ENCODE measurements at regions not wholly inside any gene's neighbourhood (a gene's known extent, or its start where the extent isn't known, plus 50 kb on each side); places are given as distances from the start of the nearest gene placed in this dataset.

- Histone ChIP-seq H3K23ac (ENCODE audit: low read length) (no peak overlapping the region), H3K4me1 (ENCODE audit: control insufficient read depth in 1 of 2, insufficient read depth in 2 of 2, low read length in 2 of 2) (peaks cover 2 to 5% of the 10 kb centered on the region in 2 experiments), H2BK120ac (ENCODE audit: insufficient read depth, low read length, poor library complexity) (no peak overlapping the region), H2AFZ (ENCODE audit: insufficient read depth, low read length, poor library complexity) (no peak overlapping the region), H3K14ac (ENCODE audit: low read length) (no peak overlapping the region), H3K79me2 (ENCODE audit: control insufficient read depth, insufficient read depth, low read length, poor library complexity) (no peaks in the 10 kb centered on the region), H2BK12ac (ENCODE audit: low read length) (no peak overlapping the region), H4K12ac (ENCODE audit: low read depth, low read length) (no peak overlapping the region), H3K9ac (ENCODE audit: low read length) (no peak overlapping the region), H3K27me3 (ENCODE audit: insufficient read depth, low read length) (no peaks in the 10 kb centered on the region), H3K4me3 (ENCODE audit: low read depth, low read length) (no peak overlapping the region), H3K4me2 (ENCODE audit: low read length) (no peak overlapping the region), H3K36me3 (ENCODE audit: control insufficient read depth in 1 of 2, insufficient read depth in 2 of 2, low read length in 2 of 2) (no peaks in the 10 kb centered on the region), H2AK5ac (ENCODE audit: low read length) (no peak overlapping the region), H4K8ac (ENCODE audit: low read depth, low read length) (no peak overlapping the region), H3K18ac (ENCODE audit: low read length) (no peak overlapping the region), H3K79me1 (ENCODE audit: low read length) (no peaks in the 10 kb centered on the region), H3K4ac (ENCODE audit: low read depth, low read length) (no peak overlapping the region), H3K27ac (ENCODE audit: low read depth, low read length) (no peak overlapping the region), H3K9me3 (ENCODE audit: insufficient read depth, low read depth, low read length) (no peaks in the 10 kb centered on the region), H4K91ac (ENCODE audit: low read depth, low read length) (no peak overlapping the region), H2BK5ac (ENCODE audit: low read depth, low read length, poor library complexity) (no peak overlapping the region)
- WGBS (ENCODE audit: extremely low coverage, insufficient coverage, insufficient read length): no CpG with 5 or more reads among the region's 12 CpGs
- DNase-seq: no peak
Observed at GRCh38 chr9:134231330-134231745, 67.0 kb upstream of the RNU6ATAC start.

GRCh38 chr9:134231767-134232166 lies 67.4 kb upstream of the RNU6ATAC start:
- DNase-seq: no peak
- Histone ChIP-seq H3K79me1 (ENCODE audit: low read length) (no peaks in the 10 kb centered on the region), H2BK5ac (ENCODE audit: low read depth, low read length, poor library complexity) (no peak overlapping the region), H2AFZ (ENCODE audit: insufficient read depth, low read length, poor library complexity) (no peak overlapping the region), H4K12ac (ENCODE audit: low read depth, low read length) (no peak overlapping the region), H3K4me2 (ENCODE audit: low read length) (no peak overlapping the region), H4K8ac (ENCODE audit: low read depth, low read length) (no peak overlapping the region), H2BK120ac (ENCODE audit: insufficient read depth, low read length, poor library complexity) (no peak overlapping the region), H3K23ac (ENCODE audit: low read length) (no peak overlapping the region), H3K36me3 (ENCODE audit: control insufficient read depth in 1 of 2, insufficient read depth in 2 of 2, low read length in 2 of 2) (no peaks in the 10 kb centered on the region), H3K27ac (ENCODE audit: low read depth, low read length) (no peak overlapping the region), H2BK12ac (ENCODE audit: low read length) (no peak overlapping the region), H3K4me1 (ENCODE audit: control insufficient read depth in 1 of 2, insufficient read depth in 2 of 2, low read length in 2 of 2) (peaks cover 0 to under 1% of the 10 kb centered on the region in 2 experiments), H4K91ac (ENCODE audit: low read depth, low read length) (no peak overlapping the region), H3K27me3 (ENCODE audit: insufficient read depth, low read length) (no peaks in the 10 kb centered on the region), H3K9me3 (ENCODE audit: insufficient read depth, low read depth, low read length) (no peaks in the 10 kb centered on the region), H3K79me2 (ENCODE audit: control insufficient read depth, insufficient read depth, low read length, poor library complexity) (no peaks in the 10 kb centered on the region), H3K4me3 (ENCODE audit: low read depth, low read length) (no peak overlapping the region), H3K9ac (ENCODE audit: low read length) (no peak overlapping the region), H3K4ac (ENCODE audit: low read depth, low read length) (no peak overlapping the region), H3K14ac (ENCODE audit: low read length) (no peak overlapping the region), H2AK5ac (ENCODE audit: low read length) (no peak overlapping the region), H3K18ac (ENCODE audit: low read length) (no peak overlapping the region)
- no CpG with 5 or more reads among the region's 8 CpGs for WGBS (ENCODE audit: extremely low coverage, insufficient coverage, insufficient read length)

GRCh38 chr9:134233022-134233421 lies 68.7 kb upstream of the RNU6ATAC start:
- H3K4me1 ChIP-seq (ENCODE audit: control insufficient read depth in 1 of 2, insufficient read depth in 2 of 2, low read length in 2 of 2): no peaks in the 10 kb centered on the region
- H3K18ac ChIP-seq (ENCODE audit: low read length): no peak overlapping the region
- no peak overlapping the region for H4K8ac ChIP-seq (ENCODE audit: low read depth, low read length)
- H3K27me3 ChIP-seq (ENCODE audit: insufficient read depth, low read length): no peaks in the 10 kb centered on the region
- DNase-seq: no peak
- no peak overlapping the region for H2BK5ac ChIP-seq (ENCODE audit: low read depth, low read length, poor library complexity)
- no peak overlapping the region for H3K14ac ChIP-seq (ENCODE audit: low read length)
- H3K27ac ChIP-seq (ENCODE audit: low read depth, low read length): no peak overlapping the region
- H3K4me3 ChIP-seq (ENCODE audit: low read depth, low read length): no peak overlapping the region
- no peak overlapping the region for H2AK5ac ChIP-seq (ENCODE audit: low read length)
- no peak overlapping the region for H2AFZ ChIP-seq (ENCODE audit: insufficient read depth, low read length, poor library complexity)
- no peak overlapping the region for H4K12ac ChIP-seq (ENCODE audit: low read depth, low read length)
- no peak overlapping the region for H3K9ac ChIP-seq (ENCODE audit: low read length)
- no peak overlapping the region for H4K91ac ChIP-seq (ENCODE audit: low read depth, low read length)
- H3K79me2 ChIP-seq (ENCODE audit: control insufficient read depth, insufficient read depth, low read length, poor library complexity): no peaks in the 10 kb centered on the region
- no CpG with 5 or more reads among the region's 16 CpGs for WGBS (ENCODE audit: extremely low coverage, insufficient coverage, insufficient read length)
- H2BK120ac ChIP-seq (ENCODE audit: insufficient read depth, low read length, poor library complexity): no peak overlapping the region
- H3K4me2 ChIP-seq (ENCODE audit: low read length): no peak overlapping the region
- no peak overlapping the region for H3K23ac ChIP-seq (ENCODE audit: low read length)
- H3K9me3 ChIP-seq (ENCODE audit: insufficient read depth, low read depth, low read length): no peaks in the 10 kb centered on the region
- H3K36me3 ChIP-seq (ENCODE audit: control insufficient read depth in 1 of 2, insufficient read depth in 2 of 2, low read length in 2 of 2): no peaks in the 10 kb centered on the region
- no peak overlapping the region for H2BK12ac ChIP-seq (ENCODE audit: low read length)
- H3K4ac ChIP-seq (ENCODE audit: low read depth, low read length): no peak overlapping the region
- H3K79me1 ChIP-seq (ENCODE audit: low read length): no peaks in the 10 kb centered on the region

- Histone ChIP-seq H3K4me1 (ENCODE audit: control insufficient read depth in 1 of 2, insufficient read depth in 2 of 2, low read length in 2 of 2) (no peaks in the 10 kb centered on the region), H2AFZ (ENCODE audit: insufficient read depth, low read length, poor library complexity) (no peak overlapping the region), H4K91ac (ENCODE audit: low read depth, low read length) (no peak overlapping the region), H3K79me1 (ENCODE audit: low read length) (no peaks in the 10 kb centered on the region), H3K36me3 (ENCODE audit: control insufficient read depth in 1 of 2, insufficient read depth in 2 of 2, low read length in 2 of 2) (no peaks in the 10 kb centered on the region), H3K4me3 (ENCODE audit: low read depth, low read length) (no peak overlapping the region), H2BK12ac (ENCODE audit: low read length) (no peak overlapping the region), H3K79me2 (ENCODE audit: control insufficient read depth, insufficient read depth, low read length, poor library complexity) (no peaks in the 10 kb centered on the region), H3K14ac (ENCODE audit: low read length) (no peak overlapping the region), H4K8ac (ENCODE audit: low read depth, low read length) (no peak overlapping the region), H2BK120ac (ENCODE audit: insufficient read depth, low read length, poor library complexity) (no peak overlapping the region), H3K9ac (ENCODE audit: low read length) (no peak overlapping the region), H3K4me2 (ENCODE audit: low read length) (no peak overlapping the region), H3K23ac (ENCODE audit: low read length) (no peak overlapping the region), H3K27ac (ENCODE audit: low read depth, low read length) (no peak overlapping the region), H3K4ac (ENCODE audit: low read depth, low read length) (no peak overlapping the region), H2AK5ac (ENCODE audit: low read length) (no peak overlapping the region), H4K12ac (ENCODE audit: low read depth, low read length) (no peak overlapping the region), H3K9me3 (ENCODE audit: insufficient read depth, low read depth, low read length) (no peaks in the 10 kb centered on the region), H3K27me3 (ENCODE audit: insufficient read depth, low read length) (no peaks in the 10 kb centered on the region), H3K18ac (ENCODE audit: low read length) (no peak overlapping the region), H2BK5ac (ENCODE audit: low read depth, low read length, poor library complexity) (no peak overlapping the region)
- DNase-seq: no peak
- WGBS (ENCODE audit: extremely low coverage, insufficient coverage, insufficient read length): no CpG with 5 or more reads among the region's 21 CpGs
Observed at GRCh38 chr9:134234001-134234660, 69.8 kb upstream of the RNU6ATAC start.

Measured in trophoblast cell (in vitro differentiated cells and primary cell).